ENCODE measurements at regions not wholly inside any gene's neighbourhood (a gene's known extent, or its start where the extent isn't known, plus 50 kb on each side); places are given as distances from the start of the nearest gene placed in this dataset.
A peak's percentile ranks its signal among the peaks of the same experiment; 100 is the strongest.
"Not testable (repeated sequence)": the region's sequence is repeated elsewhere in the genome, so short reads cannot be mapped to it uniquely, and the experiment has no call there.

- no peak for DNase-seq (ENCODE audit: low read depth in 2 of 3, low spot score in 2 of 3)
Measured at GRCh38 chr1:181318858-181319235, 164.5 kb upstream of the CACNA1E start.

DNA sequence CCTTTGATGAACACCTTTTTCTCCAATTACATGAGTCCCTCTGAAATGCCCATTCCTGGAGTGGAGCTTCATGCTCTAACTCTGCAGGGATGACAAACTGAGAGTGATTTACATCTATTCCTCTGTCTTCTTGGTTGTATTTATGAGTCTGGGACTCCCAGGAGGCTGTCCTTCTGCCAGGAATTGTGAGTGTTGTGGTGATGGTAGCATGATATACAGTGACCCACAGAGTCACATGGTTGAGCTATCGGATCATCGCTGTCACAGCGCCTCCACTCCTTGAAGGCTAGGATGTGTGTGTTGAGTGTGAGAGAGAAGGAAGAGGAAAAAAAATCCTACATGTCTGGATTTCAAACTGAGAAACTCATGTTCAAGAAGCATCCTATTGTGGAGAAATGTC lies 163.4 kb upstream of the CACNA1E start:
- DNase-seq (ENCODE audit: low read depth in 2 of 3, low spot score in 2 of 3), result no peak

DNA sequence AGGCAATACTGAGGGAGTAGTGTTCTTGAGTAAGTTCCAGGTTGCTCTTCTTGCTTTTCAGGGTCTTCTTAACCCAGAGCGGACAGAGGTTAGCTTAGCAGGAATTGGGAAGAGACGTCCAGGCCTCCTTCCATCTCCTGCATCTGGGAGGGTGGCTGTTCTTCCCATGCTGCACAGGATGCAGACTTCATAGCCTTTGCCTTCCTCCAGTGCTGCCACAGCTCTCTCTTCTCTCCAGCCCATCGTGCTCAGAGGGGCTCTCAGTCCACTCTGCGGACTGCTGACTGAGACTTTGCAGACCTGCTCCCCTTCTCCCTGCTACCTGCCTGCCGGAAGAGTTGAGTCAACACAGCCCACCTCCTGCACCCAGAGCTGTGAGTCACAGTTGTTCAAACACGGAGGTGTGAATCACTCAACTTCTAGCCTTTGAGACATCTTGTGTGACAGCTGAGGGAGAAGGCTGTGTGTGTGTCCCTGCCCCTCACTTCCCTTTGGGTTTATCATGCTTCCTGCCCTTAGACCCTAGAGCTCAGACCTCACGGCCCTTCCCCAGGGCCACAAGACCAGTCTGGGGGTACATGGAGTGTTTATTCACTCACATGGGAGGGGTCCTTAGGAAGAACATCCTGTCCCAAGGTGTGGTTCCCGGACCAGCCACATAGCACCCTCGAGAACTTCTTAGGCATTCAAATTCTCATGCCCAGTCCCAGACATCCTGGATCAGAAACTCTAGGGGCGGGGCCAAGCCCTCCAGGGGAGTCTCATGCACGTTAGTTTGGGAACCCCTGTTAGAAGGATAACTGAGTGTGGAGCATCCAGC lies 158.3 kb upstream of the CACNA1E start:
- DNase-seq (ENCODE audit: low read depth in 2 of 3, low spot score in 2 of 3), result no peak

GRCh38 chr1:181325765-181326164 lies 157.6 kb upstream of the CACNA1E start:
- not testable (repeated sequence) for DNase-seq (ENCODE audit: low read depth in 2 of 3, low spot score in 2 of 3)

DNA sequence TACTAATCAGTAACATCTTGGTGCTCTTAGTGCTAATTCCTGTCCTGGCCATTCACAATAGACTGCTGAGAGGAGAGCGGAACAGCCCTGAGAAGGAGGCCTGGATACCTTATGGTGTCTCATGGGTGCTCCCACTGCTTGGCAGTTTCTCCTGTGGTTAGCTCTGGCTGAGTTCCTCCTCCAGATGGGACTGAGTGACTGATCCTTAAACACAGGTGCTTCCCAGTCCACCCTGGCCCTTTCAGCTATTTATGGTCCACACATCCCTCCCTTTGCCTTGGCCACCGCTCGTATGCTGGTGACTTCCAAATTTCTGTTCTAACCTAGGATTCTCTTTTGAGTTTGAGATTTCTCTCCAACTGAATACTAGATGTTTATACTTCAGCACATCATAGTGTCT lies 157.0 kb upstream of the CACNA1E start:
- no peak for DNase-seq (ENCODE audit: low read depth in 2 of 3, low spot score in 2 of 3)

- no peak for DNase-seq (ENCODE audit: low read depth in 2 of 3, low spot score in 2 of 3)
Measured at GRCh38 chr1:181327796-181328195, 155.5 kb upstream of the CACNA1E start.

DNA sequence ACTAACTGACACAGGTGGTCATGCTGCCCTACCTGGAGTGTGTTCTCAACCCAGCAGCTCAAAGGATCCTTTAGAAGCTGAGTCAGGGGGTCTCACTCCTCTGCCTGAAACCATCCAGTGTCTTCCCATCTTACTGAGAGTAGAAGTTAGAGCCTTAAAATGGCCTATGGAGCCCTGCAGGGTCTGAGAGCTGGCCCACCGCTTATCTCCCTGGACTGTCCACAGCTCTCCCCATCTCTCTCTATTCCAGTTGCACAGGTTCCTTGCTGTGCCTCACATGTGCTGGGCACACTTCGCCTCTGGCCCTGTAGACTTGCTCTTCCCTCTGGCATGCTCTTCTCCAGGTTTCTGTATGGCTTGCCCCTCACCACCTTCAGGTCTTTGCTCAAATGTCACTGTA lies 148.6 kb upstream of the CACNA1E start:
- no peak for DNase-seq (ENCODE audit: low read depth in 2 of 3, low spot score in 2 of 3)

DNA sequence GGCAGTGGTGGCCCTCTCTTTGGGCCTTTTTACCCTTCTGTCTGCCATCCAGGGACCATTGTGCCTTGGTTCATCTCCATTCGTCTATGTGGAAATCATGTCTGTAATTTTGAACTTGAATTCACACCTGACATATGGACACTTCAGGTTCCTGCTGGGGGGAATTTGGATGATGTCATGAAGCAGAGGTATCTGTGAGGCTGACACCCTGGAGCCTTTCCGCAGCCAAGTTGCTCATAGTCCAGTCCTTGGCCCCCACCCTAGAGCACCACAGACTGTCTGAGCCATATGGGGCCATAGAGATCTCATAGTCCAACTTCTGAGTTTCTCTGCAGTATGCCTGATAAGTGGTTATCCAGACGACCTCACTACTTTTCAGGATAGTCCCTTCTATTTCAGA lies 147.7 kb upstream of the CACNA1E start:
- DNase-seq (ENCODE audit: low read depth in 2 of 3, low spot score in 2 of 3), result no peak

GRCh38 chr1:181341026-181341632 lies 142.2 kb upstream of the CACNA1E start:
- no peak for DNase-seq (ENCODE audit: low read depth in 2 of 3, low spot score in 2 of 3)

GRCh38 chr1:181344091-181344490 lies 139.2 kb upstream of the CACNA1E start:
- no peak for DNase-seq (ENCODE audit: low read depth in 2 of 3, low spot score in 2 of 3)

- DNase-seq (ENCODE audit: low read depth in 2 of 3, low spot score in 2 of 3), result no peak
Measured at GRCh38 chr1:181345146-181345545, 138.2 kb upstream of the CACNA1E start.

- DNase-seq (ENCODE audit: low read depth in 2 of 3, low spot score in 2 of 3), result no peak
Measured at GRCh38 chr1:181347495-181348390, 135.6 kb upstream of the CACNA1E start.

GRCh38 chr1:181349512-181349911 lies 133.8 kb upstream of the CACNA1E start:
- DNase-seq (ENCODE audit: low read depth in 2 of 3, low spot score in 2 of 3), result no peak

DNA sequence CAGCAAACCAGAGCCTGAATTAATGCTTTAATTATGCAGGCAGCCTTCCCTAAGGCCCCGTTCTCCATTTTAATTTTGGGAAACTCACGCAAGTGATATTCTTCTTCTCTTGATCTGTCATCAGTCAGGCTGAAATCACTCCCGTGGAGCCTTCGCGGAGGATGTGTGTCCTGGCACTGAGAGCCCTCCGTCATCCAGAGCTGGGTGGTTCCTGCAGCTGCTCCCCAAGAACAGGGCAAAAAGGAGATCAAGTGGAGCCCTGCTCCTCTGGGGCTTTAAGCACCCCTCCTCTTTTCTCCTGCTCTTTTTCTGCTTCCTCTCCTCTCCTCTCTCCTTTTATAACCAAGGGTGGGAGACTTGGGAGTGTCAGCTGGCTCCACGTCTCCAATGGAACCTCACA lies 133.2 kb upstream of the CACNA1E start:
- DNase-seq (ENCODE audit: low read depth in 2 of 3, low spot score in 2 of 3), result no peak

DNA sequence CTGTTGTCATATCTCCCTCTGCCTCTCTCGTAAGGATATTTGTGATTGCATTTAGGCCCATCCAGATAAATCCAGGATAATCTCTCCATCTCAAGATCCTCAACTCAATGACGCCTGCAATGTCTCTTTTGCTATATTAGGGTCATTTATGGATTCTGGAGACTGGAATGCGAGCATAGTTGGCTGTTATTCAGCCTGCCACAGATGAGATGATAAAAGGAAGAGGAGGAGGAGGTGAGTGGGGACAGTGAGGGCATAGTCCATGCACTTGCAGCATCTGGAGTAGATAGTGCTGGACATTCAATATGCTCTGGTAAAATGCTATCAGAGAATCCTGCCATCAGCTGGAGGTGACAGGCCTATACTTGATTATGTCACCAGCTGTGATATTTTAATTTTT lies 131.6 kb upstream of the CACNA1E start:
- DNase-seq (ENCODE audit: low read depth in 2 of 3, low spot score in 2 of 3), result no peak

DNA sequence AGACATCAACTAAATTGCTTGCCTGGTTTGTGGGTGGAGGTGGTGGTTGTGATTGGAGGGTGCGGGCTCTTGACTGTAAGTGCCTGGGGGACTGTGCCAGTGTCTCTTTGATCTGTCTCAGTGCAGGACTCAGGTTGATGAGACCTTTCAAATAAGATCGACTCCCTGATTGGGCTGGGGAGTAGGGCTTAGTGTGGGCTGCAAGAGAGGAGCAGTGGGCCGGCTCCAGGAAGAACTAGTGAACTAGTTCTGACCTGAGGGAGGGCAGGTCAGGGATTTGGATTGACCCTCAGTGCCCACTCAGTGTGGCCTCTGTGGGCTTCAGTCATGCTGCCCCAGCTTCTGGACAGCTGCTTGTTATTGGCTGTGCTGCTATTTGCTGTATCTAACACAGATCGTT lies 130.6 kb upstream of the CACNA1E start:
- DNase-seq (ENCODE audit: low read depth in 2 of 3, low spot score in 2 of 3), result no peak

DNA sequence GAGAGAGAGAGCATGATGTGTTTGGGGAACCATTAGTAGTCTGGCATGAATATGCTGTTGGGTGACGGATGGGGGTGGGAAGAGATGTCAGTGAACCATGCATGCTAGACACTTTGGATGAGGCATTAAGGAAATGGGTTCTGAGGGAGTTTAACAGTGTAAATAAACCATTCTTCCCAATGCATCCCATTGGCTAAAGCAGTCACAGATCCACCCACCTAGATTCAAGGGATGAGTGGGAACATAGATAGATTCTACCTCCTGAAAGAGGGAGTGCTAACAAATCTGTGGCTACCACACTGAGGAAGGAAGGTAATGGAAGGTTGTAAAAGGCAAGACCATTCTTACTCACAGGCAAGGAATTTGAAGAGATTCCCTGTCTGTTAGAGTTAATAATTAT lies 129.8 kb upstream of the CACNA1E start:
- DNase-seq (ENCODE audit: low read depth in 2 of 3, low spot score in 2 of 3), result no peak

DNA sequence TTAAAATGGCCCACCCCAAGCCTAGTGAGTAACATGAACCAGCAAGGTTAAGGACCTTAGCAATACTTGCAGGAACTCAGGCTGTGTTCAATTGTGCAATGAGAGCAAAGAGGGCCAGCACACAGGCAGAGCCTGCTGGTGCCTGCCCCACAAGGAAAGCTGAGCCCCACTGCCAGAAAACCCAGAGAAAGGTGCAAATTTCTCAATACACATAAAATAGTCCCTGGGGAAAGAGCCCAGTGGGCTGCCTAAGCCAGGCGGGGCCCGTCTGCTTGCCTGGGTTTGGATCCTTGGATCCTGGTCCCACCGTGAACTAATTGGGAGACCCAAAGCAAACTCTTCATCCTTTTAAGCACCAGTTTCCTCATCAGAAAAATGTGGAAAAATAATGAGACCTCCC lies 128.5 kb upstream of the CACNA1E start:
- no peak for DNase-seq (ENCODE audit: low read depth in 2 of 3, low spot score in 2 of 3)

DNA sequence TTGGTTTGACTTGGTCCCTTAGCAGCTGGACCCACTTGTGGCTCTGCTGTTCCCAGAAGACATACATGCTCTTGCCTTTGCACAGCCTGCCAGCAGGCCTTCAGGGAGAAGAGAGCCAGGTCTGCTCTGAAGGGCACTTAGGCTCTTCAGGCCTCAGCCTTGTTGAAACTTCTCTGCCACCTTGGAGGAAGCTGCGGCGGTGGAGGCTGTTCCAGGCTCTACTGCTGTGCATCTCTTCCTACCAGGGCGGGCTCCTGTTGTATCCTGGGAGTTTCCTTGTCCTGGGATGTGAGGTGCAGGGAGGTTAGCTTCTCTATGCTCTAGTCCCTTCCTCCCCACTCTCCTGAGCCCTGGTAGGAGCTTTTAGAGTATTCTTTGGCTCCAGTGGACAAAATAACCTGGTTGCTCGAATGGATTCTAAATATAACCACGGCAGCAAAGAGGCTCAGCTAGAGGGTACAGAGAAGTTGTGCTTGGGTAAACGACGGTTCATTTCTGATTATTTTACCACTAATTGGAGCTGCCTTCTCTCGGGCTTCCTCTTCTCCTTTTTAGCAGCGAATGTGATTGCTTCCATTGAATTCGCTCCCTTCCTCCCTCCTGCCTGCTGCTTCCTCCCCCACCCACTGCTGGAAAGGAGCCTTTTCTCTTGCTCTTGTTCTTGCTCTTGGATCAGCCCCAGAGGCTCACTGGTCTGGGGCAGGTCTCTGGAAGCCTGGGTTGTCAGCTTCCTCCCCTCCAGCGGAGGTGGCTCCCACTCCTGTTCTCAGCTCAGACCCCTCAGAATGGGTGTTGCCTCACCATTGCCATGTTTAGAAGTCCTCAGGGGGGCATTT lies 126.6 kb upstream of the CACNA1E start:
- peak in 1 of 3 donors; percentile 3 for DNase-seq (ENCODE audit: low read depth in 2 of 3, low spot score in 2 of 3)

DNA sequence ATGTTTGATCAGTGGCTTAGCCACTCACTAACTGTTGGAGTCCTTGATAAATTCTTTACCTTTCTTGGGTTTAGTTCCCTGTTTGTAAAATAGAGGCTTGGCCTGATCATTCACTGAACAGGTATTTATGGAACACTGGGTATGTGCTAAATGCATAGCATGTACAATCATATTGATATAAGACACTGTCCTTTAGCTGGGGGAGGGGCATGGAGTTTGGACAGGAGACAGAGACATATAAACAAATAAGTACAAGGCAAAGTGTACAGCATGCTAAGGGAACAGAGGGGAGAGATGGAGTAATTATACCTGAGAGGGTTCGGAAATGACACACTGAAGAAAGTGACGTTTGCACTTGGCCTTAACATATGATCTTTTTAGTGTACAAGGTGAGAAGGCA lies 124.3 kb upstream of the CACNA1E start:
- no peak for DNase-seq (ENCODE audit: low read depth in 2 of 3, low spot score in 2 of 3)

GRCh38 chr1:181364801-181365200 lies 118.5 kb upstream of the CACNA1E start:
- no peak for DNase-seq (ENCODE audit: low read depth in 2 of 3, low spot score in 2 of 3)
